Activated T-helper 1 cell treated with anti-CD3 and anti-CD28 coated beads, Interleukin-2, amount 50 U/mL, for 16 hours (primary cell): ENCODE measurements at regions not wholly inside any gene's neighbourhood (a gene's known extent, or its start where the extent isn't known, plus 50 kb on each side); places are given as distances from the start of the nearest gene placed in this dataset.
"Not testable (repeated sequence)": the region's sequence is repeated elsewhere in the genome, so short reads cannot be mapped to it uniquely, and the experiment has no call there.

ENCODE experiments used
- DNase-seq, 2 donors: peaks; one replicate each; pipeline ENCODE4 v3.0.0-alpha.2; 2020; ENCODE audit warnings: low read depth in 1 of 2, low spot score in 1 of 2

- DNase-seq = no peak
Observed at GRCh38 chr20:53891306-53891894, 179.0 kb downstream of the BCAS1 start.

- no peak for DNase-seq
Observed at GRCh38 chr20:53890443-53891305, 179.7 kb downstream of the BCAS1 start.

DNA sequence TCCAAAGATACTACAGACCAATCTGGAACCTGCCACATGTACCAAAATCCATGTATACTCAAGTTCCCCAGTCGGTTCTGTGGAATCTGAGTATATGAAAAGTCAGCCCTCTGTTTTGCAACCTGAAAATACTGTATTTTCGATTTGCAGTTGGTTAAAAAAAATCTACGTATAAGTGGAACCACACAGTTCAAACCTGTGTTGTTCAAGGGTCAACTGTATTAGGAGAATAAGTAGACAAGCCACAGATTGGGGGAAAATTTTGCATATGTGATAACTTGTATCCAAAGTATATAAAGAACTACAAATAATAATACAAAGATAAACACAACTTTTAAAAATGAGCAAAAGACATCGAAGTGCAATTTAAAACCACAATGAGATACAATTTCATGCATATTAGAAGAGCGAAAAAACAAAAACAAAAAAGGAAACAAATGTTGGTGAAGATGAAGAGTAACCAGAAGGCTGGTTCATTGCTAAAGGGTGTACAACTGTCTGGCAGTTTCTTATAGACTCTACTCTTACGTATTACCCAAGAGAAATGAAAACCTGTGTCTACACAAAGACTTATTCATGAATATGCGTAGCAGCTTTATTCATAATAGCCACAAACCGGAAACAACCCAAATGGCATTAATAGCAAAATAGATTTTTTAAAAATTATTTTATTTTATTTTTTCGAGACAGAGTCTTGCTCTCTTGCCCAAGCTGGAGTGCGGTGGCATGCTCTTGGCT, 180.8 kb downstream of the BCAS1 start:
- DNase-seq = no peak

- no peak for DNase-seq
Observed at GRCh38 chr20:53888951-53889350, 181.4 kb downstream of the BCAS1 start.

GRCh38 chr20:53888510-53888909, 181.9 kb downstream of the BCAS1 start:
- DNase-seq = no peak

DNA sequence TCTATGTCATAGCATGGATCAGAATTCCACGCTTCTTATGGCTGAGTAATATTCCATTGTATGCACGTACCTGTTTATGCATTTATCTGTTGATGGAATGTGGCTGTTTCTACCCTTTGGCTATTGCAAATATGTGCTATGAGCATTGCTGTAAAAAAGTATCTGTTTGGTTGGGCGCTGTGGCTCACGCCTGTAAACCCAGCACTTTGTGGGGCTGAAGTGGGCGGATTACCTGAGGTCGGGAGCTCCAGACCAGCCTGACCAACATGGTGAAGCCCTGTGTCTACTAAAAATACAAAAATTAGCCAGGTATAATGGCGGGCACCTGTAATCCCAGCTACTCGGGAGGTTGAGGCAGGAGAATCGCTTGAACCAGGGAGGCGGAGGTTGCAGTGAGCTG, 182.4 kb downstream of the BCAS1 start:
- no peak for DNase-seq

GRCh38 chr20:53884859-53885541, 185.4 kb downstream of the BCAS1 start:
- DNase-seq = peak in 1 of 2 donors; percentile 27

GRCh38 chr20:53883098-53883911, 187.1 kb downstream of the BCAS1 start:
- no peak for DNase-seq

GRCh38 chr20:53882438-53882986, 187.9 kb downstream of the BCAS1 start:
- DNase-seq = not testable (repeated sequence)

DNA sequence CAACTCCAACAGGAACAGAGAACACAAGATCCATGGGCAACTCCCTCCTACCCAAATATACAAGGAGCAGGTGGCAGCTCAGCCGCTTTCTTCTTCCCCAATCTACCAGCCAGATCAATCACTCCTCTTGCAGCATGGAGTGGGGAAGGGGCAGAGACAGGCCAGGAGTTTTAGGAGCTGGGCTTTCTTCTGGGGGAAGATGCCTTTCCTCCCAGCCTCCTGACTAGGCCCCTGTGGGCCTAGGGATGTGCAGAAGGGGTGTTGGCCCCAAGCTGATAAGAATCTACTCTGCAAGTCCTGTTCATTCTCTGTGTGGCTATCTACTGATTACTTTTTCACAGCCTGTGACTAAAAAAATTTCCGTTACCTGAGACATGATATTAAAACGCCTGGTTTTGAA, 189.0 kb downstream of the BCAS1 start:
- no peak for DNase-seq

DNA sequence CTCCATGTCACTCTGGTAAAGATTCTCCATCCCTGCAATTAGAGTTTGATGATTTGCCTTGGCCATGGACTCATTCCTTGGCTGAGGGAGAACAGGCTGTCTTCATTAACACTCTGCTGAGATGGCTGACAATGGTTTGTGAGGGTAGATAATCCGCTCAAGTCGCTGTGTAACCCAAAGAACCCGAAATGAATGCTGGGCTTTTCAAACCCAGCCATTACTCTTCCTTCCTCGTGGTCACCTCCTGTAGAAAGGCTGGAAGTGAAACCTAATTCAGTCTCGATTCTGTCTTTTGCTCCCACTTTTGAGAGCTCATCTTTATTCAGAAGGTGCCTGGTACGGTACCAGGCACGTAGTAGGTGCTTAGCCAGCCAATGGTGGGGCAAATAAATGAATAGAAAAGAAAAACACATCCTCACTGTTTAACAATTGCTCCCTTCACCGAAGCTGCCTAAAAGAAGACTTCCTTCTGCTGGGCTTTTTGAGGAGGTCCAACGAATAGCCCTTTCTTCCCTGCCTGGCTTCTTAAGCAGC, 190.2 kb downstream of the BCAS1 start:
- no peak for DNase-seq

GRCh38 chr20:53879048-53879684, 191.2 kb downstream of the BCAS1 start:
- no peak for DNase-seq

- DNase-seq = no peak
Observed at GRCh38 chr20:53878262-53879047, 191.9 kb downstream of the BCAS1 start.

GRCh38 chr20:53876956-53877355, 193.4 kb downstream of the BCAS1 start:
- DNase-seq = no peak

- no peak for DNase-seq
Observed at GRCh38 chr20:53876470-53876869, 193.9 kb downstream of the BCAS1 start.

DNA sequence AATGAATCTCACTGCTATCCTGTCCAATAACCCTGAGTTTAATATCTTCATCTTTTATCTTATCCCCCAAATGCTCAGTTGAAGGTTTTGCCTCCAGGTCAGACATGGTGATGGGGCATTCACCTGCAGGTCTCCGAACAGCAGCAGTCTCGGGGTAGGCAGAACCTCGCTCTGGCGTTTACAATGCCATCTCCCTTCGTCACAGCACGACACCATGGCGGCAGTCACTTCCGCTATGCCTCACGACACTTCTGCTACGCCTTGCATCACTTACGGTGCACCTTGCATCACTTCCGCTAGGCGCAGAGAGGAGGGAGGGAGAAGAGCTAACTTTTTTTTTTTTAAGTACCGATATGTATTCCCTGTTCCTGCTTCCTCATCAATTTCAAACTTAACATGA, 194.9 kb downstream of the BCAS1 start:
- DNase-seq = no peak

DNA sequence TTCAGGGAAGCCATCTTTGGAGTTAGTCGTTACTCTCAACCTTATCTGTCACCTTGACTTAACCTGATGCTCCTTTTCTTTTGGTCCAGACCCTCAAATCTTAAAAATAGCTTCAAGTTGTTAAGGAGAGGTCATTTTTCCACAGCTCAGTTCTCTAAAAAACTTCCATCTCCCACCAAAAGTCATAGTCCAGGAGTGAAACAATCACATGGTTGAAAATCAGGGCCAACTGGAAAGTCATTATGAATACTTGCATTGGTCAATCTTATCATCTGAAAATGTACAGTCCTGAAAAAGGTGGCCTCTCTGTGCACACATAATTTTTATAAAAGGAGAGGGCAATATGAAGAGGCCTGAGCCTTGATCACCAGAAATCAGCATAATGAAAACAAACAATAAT, 195.7 kb downstream of the BCAS1 start:
- no peak for DNase-seq

- DNase-seq = no peak
Observed at GRCh38 chr20:53874104-53874503, 196.3 kb downstream of the BCAS1 start.

GRCh38 chr20:53873230-53873604, 197.2 kb downstream of the BCAS1 start:
- no peak for DNase-seq
